Astrocyte of the spinal cord (primary cell): ENCODE measurements at regions not wholly inside any gene's neighbourhood (a gene's known extent, or its start where the extent isn't known, plus 50 kb on each side); places are given as distances from the start of the nearest gene placed in this dataset.
A peak's percentile ranks its signal among the peaks of the same experiment; 100 is the strongest.
"Not testable (repeated sequence)": the region's sequence is repeated elsewhere in the genome, so short reads cannot be mapped to it uniquely, and the experiment has no call there.

Source experiments
- DNase-seq: peaks from one replicate; pipeline ENCODE4 v3.0.0; 2011; ENCODE audit warnings: low read depth, low spot score
- H3K4me3 ChIP-seq: 2 replicates; pipeline ENCODE4 v1.5.1; 2011; ENCODE audit warnings: low read depth, mild to moderate bottlenecking, low read length, moderate library complexity
- in situ Hi-C: cut with HindIII; loops from 2 replicates; pipeline ENCODE4 v1.10.0; 2017; ENCODE audit warnings: low sequenced_read_pairs
- TF ChIP-seq, protein P1 (sequence below): IDR thresholded peaks from 2 replicates; pipeline ENCODE4 v1.5.1; 2012; ENCODE audit warnings: low read depth, mild to moderate bottlenecking, low read length, inconsistent platforms

GRCh38 chr11:13145461-13145860 is 132.1 kb upstream of the BMAL1 start:
- TF ChIP-seq, protein P1, sequence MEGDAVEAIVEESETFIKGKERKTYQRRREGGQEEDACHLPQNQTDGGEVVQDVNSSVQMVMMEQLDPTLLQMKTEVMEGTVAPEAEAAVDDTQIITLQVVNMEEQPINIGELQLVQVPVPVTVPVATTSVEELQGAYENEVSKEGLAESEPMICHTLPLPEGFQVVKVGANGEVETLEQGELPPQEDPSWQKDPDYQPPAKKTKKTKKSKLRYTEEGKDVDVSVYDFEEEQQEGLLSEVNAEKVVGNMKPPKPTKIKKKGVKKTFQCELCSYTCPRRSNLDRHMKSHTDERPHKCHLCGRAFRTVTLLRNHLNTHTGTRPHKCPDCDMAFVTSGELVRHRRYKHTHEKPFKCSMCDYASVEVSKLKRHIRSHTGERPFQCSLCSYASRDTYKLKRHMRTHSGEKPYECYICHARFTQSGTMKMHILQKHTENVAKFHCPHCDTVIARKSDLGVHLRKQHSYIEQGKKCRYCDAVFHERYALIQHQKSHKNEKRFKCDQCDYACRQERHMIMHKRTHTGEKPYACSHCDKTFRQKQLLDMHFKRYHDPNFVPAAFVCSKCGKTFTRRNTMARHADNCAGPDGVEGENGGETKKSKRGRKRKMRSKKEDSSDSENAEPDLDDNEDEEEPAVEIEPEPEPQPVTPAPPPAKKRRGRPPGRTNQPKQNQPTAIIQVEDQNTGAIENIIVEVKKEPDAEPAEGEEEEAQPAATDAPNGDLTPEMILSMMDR = no peak
- no peak for DNase-seq
- in situ Hi-C loops = no loop called here
- no peak overlapping the region for H3K4me3 ChIP-seq

DNA sequence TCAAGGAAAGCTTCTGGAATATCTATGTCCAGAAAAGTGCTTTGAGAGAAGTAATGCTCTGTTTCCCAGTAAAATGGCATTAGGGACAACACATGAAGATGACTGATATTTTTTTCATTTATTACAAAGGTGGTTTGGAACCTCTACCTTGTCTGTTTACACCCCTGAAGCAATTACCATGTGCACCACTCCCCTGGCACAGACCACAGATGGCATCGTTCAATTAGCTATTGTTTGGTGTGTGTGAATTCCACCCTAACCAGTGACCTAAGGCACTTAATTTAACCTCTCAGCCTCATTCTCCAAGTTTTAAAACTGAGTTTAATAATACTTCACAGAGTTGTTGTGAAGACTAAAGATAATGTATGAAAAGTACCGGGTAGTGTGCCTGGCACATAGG is 127.6 kb upstream of the BMAL1 start:
- in situ Hi-C loops = no loop called here
- no peak overlapping the region for H3K4me3 ChIP-seq
- no peak for DNase-seq
- TF ChIP-seq, protein P1 = no peak

- in situ Hi-C loops = no loop called here
- TF ChIP-seq, protein P1 = no peak
- no peak overlapping the region for H3K4me3 ChIP-seq
- DNase-seq = no peak
Observed at GRCh38 chr11:13150487-13150886, 127.1 kb upstream of the BMAL1 start.

DNA sequence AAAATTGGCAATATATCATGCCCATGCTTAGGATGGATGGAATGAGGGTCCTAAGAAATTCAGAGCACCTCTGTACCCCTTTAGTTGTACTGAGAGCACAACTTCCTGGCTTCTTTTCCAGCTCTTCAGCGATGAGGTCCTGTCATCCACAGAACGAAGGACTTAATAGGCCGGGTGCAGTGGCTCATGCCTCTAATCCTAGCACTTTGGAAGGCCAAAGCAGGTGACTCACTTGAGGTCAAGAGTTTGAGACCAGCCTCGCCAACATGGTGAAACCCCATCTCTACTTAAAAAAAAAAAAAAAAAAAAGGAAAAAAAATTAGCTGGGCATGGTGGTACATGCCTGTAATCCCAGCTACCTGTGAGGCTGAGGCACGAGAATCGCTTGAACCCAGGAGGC is 125.3 kb upstream of the BMAL1 start:
- TF ChIP-seq, protein P1 = no peak
- no peak for DNase-seq
- H3K4me3 ChIP-seq = no peak overlapping the region
- in situ Hi-C loops = no loop called here

GRCh38 chr11:13152736-13153541 is 124.7 kb upstream of the BMAL1 start:
- TF ChIP-seq, protein P1 = peak; percentile 66
- peak; percentile 38 for DNase-seq
- H3K4me3 ChIP-seq = no peak overlapping the region
- in situ Hi-C loops = no loop called here

DNA sequence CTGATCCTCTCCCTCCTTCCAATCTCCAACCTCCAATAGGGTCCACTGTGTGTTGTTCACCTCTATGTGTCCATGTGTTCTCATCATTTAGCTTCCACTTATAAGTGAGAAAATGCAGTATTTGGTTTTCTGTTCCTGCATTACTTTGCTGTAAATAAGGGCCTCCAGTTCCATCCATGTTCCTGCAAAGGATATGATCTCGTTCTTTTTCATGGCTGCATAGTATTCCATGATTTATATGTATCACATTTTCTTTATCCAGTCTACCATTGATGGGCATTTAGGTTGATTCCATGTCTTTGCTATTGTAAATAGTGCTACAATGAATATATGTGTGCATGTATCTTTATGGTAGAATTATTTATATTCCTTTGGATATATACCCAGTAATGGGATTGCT is 123.2 kb upstream of the BMAL1 start:
- DNase-seq, H3K4me3 ChIP-seq, in situ Hi-C loops: not testable (repeated sequence)

- TF ChIP-seq, protein P1 = no peak
- in situ Hi-C loops = no loop called here
- no peak for DNase-seq
- no peak overlapping the region for H3K4me3 ChIP-seq
Observed at GRCh38 chr11:13160346-13160745, 117.2 kb upstream of the BMAL1 start.
